ENCODE measurements at regions not wholly inside any gene's neighbourhood (a gene's known extent, or its start where the extent isn't known, plus 50 kb on each side); places are given as distances from the start of the nearest gene placed in this dataset.

GRCh38 chr13:33640832-33641231 lies 177.1 kb upstream of the RFC3 start:
- Histone ChIP-seq H2BK12ac (ENCODE audit: low read length in 2 of 2) (peak overlapping the region in 1 of 2 experiments; percentile 52), H3K4me3 (ENCODE audit: insufficient read depth in 1 of 2, low read depth in 1 of 2, low read length in 2 of 2) (no peak overlapping the region), H3K27ac (ENCODE audit: low read length, poor library complexity, severe bottlenecking) (no peak overlapping the region), H2BK15ac (ENCODE audit: low read depth, poor library complexity, severe bottlenecking) (no peak overlapping the region), H4K91ac (ENCODE audit: low read length) (no peak overlapping the region), H3K9ac (ENCODE audit: low read length) (no peak overlapping the region), H3K18ac (ENCODE audit: low read depth in 1 of 2, low read length in 2 of 2) (peak overlapping the region in 1 of 2 experiments; percentile 82), H3K4me2 (ENCODE audit: low read length, poor library complexity, severe bottlenecking) (no peak overlapping the region), H3K23ac (ENCODE audit: low read length in 2 of 2) (no peak overlapping the region), H3K36me3 (ENCODE audit: control insufficient read depth in 1 of 2, insufficient read depth in 2 of 2, low read depth in 1 of 2, low read length in 2 of 2) (no peaks in the 10 kb centered on the region), H3K27me3 (ENCODE audit: control insufficient read depth in 1 of 2, insufficient read depth in 1 of 2, low read length in 2 of 2) (no peaks in the 10 kb centered on the region), H3K79me1 (replicated peaks; ENCODE audit: low read length, poor library complexity, severe bottlenecking) (no peaks in the 10 kb centered on the region), H2AFZ (ENCODE audit: low read depth, low read length) (no peak overlapping the region), H2AK5ac (ENCODE audit: low read length, severe bottlenecking) (no peak overlapping the region), H2BK5ac (ENCODE audit: low read depth, low read length, poor library complexity, severe bottlenecking) (no peak overlapping the region), H3K9me3 (ENCODE audit: control insufficient read depth, low read length) (no peaks in the 10 kb centered on the region), H4K8ac (ENCODE audit: low read length) (no peak overlapping the region), H3K14ac (ENCODE audit: low read length in 2 of 2) (no peak overlapping the region), H3K4ac (ENCODE audit: low read depth in 1 of 2, low read length in 2 of 2) (no peak overlapping the region), H2BK120ac (ENCODE audit: low read depth, low read length) (peak overlapping the region; percentile 76), H3K4me1 (ENCODE audit: control insufficient read depth, insufficient read depth, low read depth, low read length) (peaks cover 9% of the 10 kb centered on the region)
- DNase-seq: peak; percentile 56

- Histone ChIP-seq H3K18ac (ENCODE audit: low read depth in 1 of 2, low read length in 2 of 2) (peak overlapping the region in 1 of 2 experiments; percentile 19), H3K27me3 (ENCODE audit: control insufficient read depth in 1 of 2, insufficient read depth in 1 of 2, low read length in 2 of 2) (no peaks in the 10 kb centered on the region), H3K14ac (ENCODE audit: low read length in 2 of 2) (no peak overlapping the region)
These were observed 175.4 kb upstream of the RFC3 start for GRCh38 chr13:33642374-33643065.

DNA sequence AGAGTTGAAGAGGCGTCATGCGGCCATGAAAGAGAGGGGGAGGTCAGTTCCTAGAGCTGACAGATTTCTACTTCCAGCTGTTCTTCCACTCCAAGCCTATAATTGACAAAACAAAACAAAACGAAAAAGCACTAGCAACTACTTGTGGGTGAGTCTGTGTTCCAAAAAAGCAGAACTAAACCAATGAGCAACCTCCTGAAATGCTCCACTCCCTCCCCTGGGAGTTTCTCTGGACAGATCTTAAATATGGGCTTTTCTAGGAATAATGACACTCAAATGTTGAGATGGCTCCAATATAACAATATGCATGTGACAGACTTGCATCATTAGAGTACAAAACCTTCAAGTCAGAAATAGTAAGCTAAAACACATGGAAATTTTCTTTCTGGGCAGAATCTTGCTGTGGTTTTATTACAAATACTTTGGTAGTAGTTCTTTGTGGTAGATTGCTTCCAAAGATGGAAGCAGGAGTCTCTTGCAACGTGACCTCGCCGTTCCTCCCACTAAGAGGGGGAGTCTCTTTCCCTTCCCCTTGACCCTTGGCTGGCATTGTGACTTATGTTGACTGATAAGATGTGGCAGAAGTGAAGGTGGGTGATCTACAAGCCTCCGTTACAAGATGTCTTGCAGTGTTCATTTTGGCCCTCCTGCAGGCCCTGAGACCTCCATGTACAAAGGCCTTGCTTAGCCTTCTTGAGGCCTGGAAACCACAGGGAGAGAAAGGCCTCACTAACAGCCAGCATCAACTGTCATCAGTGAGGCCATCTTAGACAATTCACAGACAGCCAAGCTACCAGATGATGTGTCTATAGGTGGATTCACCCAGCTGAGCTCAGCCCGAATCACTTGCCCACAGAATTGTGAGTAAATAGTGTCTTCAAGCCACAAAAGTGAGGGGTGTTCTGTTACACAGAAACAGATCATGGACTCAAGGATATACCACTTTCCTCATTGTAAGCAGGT lies 173.1 kb upstream of the RFC3 start:
- H2AFZ ChIP-seq (ENCODE audit: low read depth, low read length): no peak overlapping the region
- H3K79me1 ChIP-seq (replicated peaks; ENCODE audit: low read length, poor library complexity, severe bottlenecking): no peaks in the 10 kb centered on the region
- no peak overlapping the region for H2BK5ac ChIP-seq (ENCODE audit: low read depth, low read length, poor library complexity, severe bottlenecking)
- peak overlapping the region in 1 of 2 experiments; percentile 44 for H3K4ac ChIP-seq (ENCODE audit: low read depth in 1 of 2, low read length in 2 of 2)
- H3K27ac ChIP-seq (ENCODE audit: low read length, poor library complexity, severe bottlenecking): no peak overlapping the region
- H3K4me1 ChIP-seq (ENCODE audit: control insufficient read depth, insufficient read depth, low read depth, low read length): peaks cover 9% of the 10 kb centered on the region
- H2BK12ac ChIP-seq (ENCODE audit: low read length in 2 of 2): peak overlapping the region; percentile 3 to 54
- H3K9ac ChIP-seq (ENCODE audit: low read length): peak overlapping the region; percentile 69
- H4K8ac ChIP-seq (ENCODE audit: low read length): no peak overlapping the region
- H3K9me3 ChIP-seq (ENCODE audit: control insufficient read depth, low read length): no peaks in the 10 kb centered on the region
- H3K4me3 ChIP-seq (ENCODE audit: insufficient read depth in 1 of 2, low read depth in 1 of 2, low read length in 2 of 2): peak overlapping the region in 1 of 2 experiments; percentile 56
- H2AK5ac ChIP-seq (ENCODE audit: low read length, severe bottlenecking): no peak overlapping the region
- H3K23ac ChIP-seq (ENCODE audit: low read length in 2 of 2): no peak overlapping the region
- H4K91ac ChIP-seq (ENCODE audit: low read length): peak overlapping the region; percentile 25
- WGBS: 77% methylated on average over 7 of the region's 8 CpGs
- no peak overlapping the region for H3K14ac ChIP-seq (ENCODE audit: low read length in 2 of 2)
- no peaks in the 10 kb centered on the region for H3K27me3 ChIP-seq (ENCODE audit: control insufficient read depth in 1 of 2, insufficient read depth in 1 of 2, low read length in 2 of 2)
- no peak overlapping the region for H2BK15ac ChIP-seq (ENCODE audit: low read depth, poor library complexity, severe bottlenecking)
- H2BK120ac ChIP-seq (ENCODE audit: low read depth, low read length): no peak overlapping the region
- peak overlapping the region in 1 of 2 experiments; percentile 62 for H3K18ac ChIP-seq (ENCODE audit: low read depth in 1 of 2, low read length in 2 of 2)
- DNase-seq: no peak
- no peak overlapping the region for H3K4me2 ChIP-seq (ENCODE audit: low read length, poor library complexity, severe bottlenecking)
- no peaks in the 10 kb centered on the region for H3K36me3 ChIP-seq (ENCODE audit: control insufficient read depth in 1 of 2, insufficient read depth in 2 of 2, low read depth in 1 of 2, low read length in 2 of 2)

More at GRCh38 chr13:33642374-33643065, 175.4 kb upstream of the RFC3 start:
- Histone ChIP-seq H3K36me3 (ENCODE audit: control insufficient read depth in 1 of 2, insufficient read depth in 2 of 2, low read depth in 1 of 2, low read length in 2 of 2) (no peaks in the 10 kb centered on the region), H2BK120ac (ENCODE audit: low read depth, low read length) (no peak overlapping the region), H2AK5ac (ENCODE audit: low read length, severe bottlenecking) (no peak overlapping the region), H3K4ac (ENCODE audit: low read depth in 1 of 2, low read length in 2 of 2) (peak overlapping the region in 1 of 2 experiments; percentile 42), H2AFZ (ENCODE audit: low read depth, low read length) (no peak overlapping the region), H3K4me1 (ENCODE audit: control insufficient read depth, insufficient read depth, low read depth, low read length) (peaks cover 9% of the 10 kb centered on the region), H4K8ac (ENCODE audit: low read length) (no peak overlapping the region), H3K27ac (ENCODE audit: low read length, poor library complexity, severe bottlenecking) (peak overlapping the region; percentile 39), H2BK12ac (ENCODE audit: low read length in 2 of 2) (no peak overlapping the region), H3K79me1 (replicated peaks; ENCODE audit: low read length, poor library complexity, severe bottlenecking) (no peaks in the 10 kb centered on the region), H3K23ac (ENCODE audit: low read length in 2 of 2) (no peak overlapping the region), H4K91ac (ENCODE audit: low read length) (no peak overlapping the region), H2BK15ac (ENCODE audit: low read depth, poor library complexity, severe bottlenecking) (peak overlapping the region; percentile 74), H2BK5ac (ENCODE audit: low read depth, low read length, poor library complexity, severe bottlenecking) (no peak overlapping the region), H3K9me3 (ENCODE audit: control insufficient read depth, low read length) (no peaks in the 10 kb centered on the region), H3K4me2 (ENCODE audit: low read length, poor library complexity, severe bottlenecking) (no peak overlapping the region), H3K4me3 (ENCODE audit: insufficient read depth in 1 of 2, low read depth in 1 of 2, low read length in 2 of 2) (peak overlapping the region in 1 of 2 experiments; percentile 15), H3K9ac (ENCODE audit: low read length) (peak overlapping the region; percentile 69)
- DNase-seq: peak; percentile 96
- 8% methylated on average over 5 of the region's 7 CpGs for WGBS
